ENCODE measurements at regions not wholly inside any gene's neighbourhood (a gene's known extent, or its start where the extent isn't known, plus 50 kb on each side); places are given as distances from the start of the nearest gene placed in this dataset.

DNA sequence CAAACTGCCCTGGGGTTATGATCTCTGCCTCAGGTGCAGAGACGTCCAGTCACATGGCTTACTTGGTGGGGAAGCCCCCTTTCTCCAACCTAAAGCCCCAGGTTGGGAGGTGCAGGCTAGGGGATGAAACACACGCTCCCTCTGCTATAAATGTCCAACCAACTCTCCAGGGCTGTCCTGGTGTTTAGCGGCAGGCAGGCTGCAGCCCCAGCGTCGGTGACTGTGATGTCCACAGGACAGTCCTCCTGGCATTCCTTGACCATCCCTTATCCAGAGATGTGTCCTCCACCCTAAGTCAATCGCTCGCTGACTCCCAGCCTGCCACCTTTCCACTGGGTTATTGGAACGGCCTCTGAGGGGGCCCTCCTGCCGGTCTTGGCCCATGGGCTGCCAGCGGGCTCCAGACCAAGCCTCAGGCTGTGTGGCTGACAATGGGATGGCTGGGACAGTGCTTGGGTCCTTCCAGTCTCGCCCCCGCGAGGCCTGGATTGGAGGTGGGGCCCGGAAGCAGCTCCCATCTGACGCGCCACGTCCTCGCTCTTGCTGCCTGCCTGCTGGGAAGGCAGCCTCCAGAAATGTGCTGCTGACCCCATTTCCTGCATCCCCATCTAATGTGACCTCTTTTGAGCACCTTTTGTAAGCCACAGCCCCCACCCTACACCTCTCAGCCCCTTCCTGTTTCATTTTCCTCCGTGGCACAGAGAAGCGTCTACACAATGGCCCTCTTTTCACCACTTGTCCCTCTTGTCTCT lies 60.8 kb upstream of the ADRA2C start:
- Histone ChIP-seq H3K27ac (ENCODE audit: low read depth, low read length) (no peak overlapping the region), H3K4me3 (ENCODE audit: insufficient read depth, low read length, poor library complexity, severe bottlenecking) (no peak overlapping the region), H3K27me3 (ENCODE audit: low read length) (no peaks in the 10 kb centered on the region), H4K20me1 (ENCODE audit: low read depth, low read length) (no peaks in the 10 kb centered on the region), H3K4me2 (ENCODE audit: low read depth, low read length, poor library complexity, severe bottlenecking) (no peak overlapping the region), H3K9me3 (ENCODE audit: insufficient read depth, low read length) (no peaks in the 10 kb centered on the region), H3K79me2 (ENCODE audit: insufficient read depth, low read length) (no peaks in the 10 kb centered on the region), H3K9me2 (replicated peaks; ENCODE audit: insufficient read depth, low read length) (no peaks in the 10 kb centered on the region), H2AFZ (ENCODE audit: low read depth, low read length, severe bottlenecking) (no peak overlapping the region), H3K36me3 (ENCODE audit: low read length) (no peaks in the 10 kb centered on the region), H3F3A (ENCODE audit: insufficient read depth) (no peaks in the 10 kb centered on the region), H3K9ac (ENCODE audit: low read length) (no peak overlapping the region)
- TF ChIP-seq EZH2phosphoT487 (conservative IDR thresholded peaks at IDR 0.05; ENCODE audit: low read length) = no peak
- TF ChIP-seq, protein P1, sequence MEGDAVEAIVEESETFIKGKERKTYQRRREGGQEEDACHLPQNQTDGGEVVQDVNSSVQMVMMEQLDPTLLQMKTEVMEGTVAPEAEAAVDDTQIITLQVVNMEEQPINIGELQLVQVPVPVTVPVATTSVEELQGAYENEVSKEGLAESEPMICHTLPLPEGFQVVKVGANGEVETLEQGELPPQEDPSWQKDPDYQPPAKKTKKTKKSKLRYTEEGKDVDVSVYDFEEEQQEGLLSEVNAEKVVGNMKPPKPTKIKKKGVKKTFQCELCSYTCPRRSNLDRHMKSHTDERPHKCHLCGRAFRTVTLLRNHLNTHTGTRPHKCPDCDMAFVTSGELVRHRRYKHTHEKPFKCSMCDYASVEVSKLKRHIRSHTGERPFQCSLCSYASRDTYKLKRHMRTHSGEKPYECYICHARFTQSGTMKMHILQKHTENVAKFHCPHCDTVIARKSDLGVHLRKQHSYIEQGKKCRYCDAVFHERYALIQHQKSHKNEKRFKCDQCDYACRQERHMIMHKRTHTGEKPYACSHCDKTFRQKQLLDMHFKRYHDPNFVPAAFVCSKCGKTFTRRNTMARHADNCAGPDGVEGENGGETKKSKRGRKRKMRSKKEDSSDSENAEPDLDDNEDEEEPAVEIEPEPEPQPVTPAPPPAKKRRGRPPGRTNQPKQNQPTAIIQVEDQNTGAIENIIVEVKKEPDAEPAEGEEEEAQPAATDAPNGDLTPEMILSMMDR (IDR thresholded peaks at IDR 0.05; ENCODE audit: insufficient read depth, low read length, poor library complexity, severe bottlenecking) = no peak

DNA sequence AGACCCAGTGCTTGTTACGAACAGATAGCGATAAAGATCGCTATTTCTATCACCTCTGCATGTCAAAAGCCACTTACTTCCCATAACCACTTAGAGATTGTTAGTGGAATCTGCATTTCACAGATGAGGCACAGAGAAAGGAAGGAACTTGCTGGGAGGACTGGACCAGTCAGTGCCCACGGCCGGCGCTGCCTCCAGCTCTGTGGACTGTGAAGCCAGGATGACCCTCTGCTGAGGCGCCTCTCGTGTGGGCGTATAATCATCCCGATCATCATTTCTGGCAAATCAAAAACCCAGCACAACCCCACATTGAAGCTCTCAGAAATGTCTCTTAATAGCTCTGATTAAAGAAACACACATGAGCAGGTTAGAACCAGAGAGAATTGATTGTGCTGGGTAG lies 61.5 kb upstream of the ADRA2C start:
- H4K20me1 ChIP-seq (ENCODE audit: low read depth, low read length) = no peaks in the 10 kb centered on the region

DNA sequence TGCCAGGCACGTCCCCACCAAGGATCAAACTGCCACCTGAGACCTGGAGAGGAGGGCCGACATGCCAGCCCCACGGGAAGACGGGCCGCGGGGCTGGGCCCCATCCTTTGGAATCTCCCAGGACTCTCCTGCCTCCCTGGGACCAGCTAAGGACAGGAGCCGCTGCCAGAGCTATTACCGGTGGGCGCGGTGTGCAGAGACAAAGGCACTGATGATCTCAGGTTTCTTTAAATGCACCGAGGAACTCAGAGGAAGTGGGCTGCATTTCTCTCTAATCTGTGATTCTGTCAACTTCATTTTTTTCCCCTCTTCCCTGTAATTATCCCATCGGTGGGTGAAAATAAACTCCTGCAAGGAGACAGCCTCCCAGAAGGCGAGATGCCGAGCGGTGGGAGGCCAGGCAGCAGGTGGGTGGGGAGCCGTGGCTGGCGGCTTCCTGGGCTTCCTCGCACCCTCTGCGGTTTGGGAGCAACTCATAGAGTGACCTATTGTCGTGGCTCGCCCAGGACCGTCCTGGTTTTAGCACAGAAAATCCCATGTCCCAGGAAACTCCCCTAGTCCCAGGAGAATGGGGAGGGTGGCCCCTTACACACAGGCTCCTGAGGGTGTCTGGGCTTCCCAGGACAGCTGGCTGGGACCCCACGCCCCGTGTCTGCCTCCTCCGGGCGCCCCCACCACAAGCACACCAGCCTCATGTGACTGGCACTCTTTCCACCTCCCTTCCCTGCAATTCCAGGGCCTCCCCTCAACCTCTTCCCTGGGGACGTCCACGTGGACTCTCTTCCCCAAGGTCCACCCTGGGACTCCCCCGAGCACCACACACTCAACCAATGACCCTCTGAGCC lies 62.3 kb upstream of the ADRA2C start:
- Histone ChIP-seq H4K20me1 (ENCODE audit: low read depth, low read length) (no peaks in the 10 kb centered on the region), H3F3A (ENCODE audit: insufficient read depth) (no peaks in the 10 kb centered on the region), H3K9ac (ENCODE audit: low read length) (no peak overlapping the region), H3K27ac (ENCODE audit: low read depth, low read length) (no peak overlapping the region), H3K4me2 (ENCODE audit: low read depth, low read length, poor library complexity, severe bottlenecking) (no peak overlapping the region), H3K27me3 (ENCODE audit: low read length) (no peaks in the 10 kb centered on the region), H3K4me3 (ENCODE audit: insufficient read depth, low read length, poor library complexity, severe bottlenecking) (no peak overlapping the region), H3K9me3 (ENCODE audit: insufficient read depth, low read length) (no peaks in the 10 kb centered on the region), H3K36me3 (ENCODE audit: low read length) (no peaks in the 10 kb centered on the region), H3K79me2 (ENCODE audit: insufficient read depth, low read length) (no peaks in the 10 kb centered on the region), H2AFZ (ENCODE audit: low read depth, low read length, severe bottlenecking) (no peak overlapping the region), H3K9me2 (replicated peaks; ENCODE audit: insufficient read depth, low read length) (no peaks in the 10 kb centered on the region)
- TF ChIP-seq EZH2phosphoT487 (conservative IDR thresholded peaks at IDR 0.05; ENCODE audit: low read length) = no peak
- TF ChIP-seq, protein P1 (IDR thresholded peaks at IDR 0.05; ENCODE audit: insufficient read depth, low read length, poor library complexity, severe bottlenecking) = no peak

More for the DNA sequence above, 61.5 kb upstream of the ADRA2C start:
- no peaks in the 10 kb centered on the region for H3K36me3 ChIP-seq (ENCODE audit: low read length)
- TF ChIP-seq EZH2phosphoT487 (conservative IDR thresholded peaks at IDR 0.05; ENCODE audit: low read length) = no peak
- TF ChIP-seq, protein P1 (IDR thresholded peaks at IDR 0.05; ENCODE audit: insufficient read depth, low read length, poor library complexity, severe bottlenecking) = no peak
- H3F3A ChIP-seq (ENCODE audit: insufficient read depth) = no peaks in the 10 kb centered on the region
- no peaks in the 10 kb centered on the region for H3K9me3 ChIP-seq (ENCODE audit: insufficient read depth, low read length)
- no peak overlapping the region for H3K27ac ChIP-seq (ENCODE audit: low read depth, low read length)
- H3K9ac ChIP-seq (ENCODE audit: low read length) = no peak overlapping the region
- no peaks in the 10 kb centered on the region for H3K27me3 ChIP-seq (ENCODE audit: low read length)
- H2AFZ ChIP-seq (ENCODE audit: low read depth, low read length, severe bottlenecking) = no peak overlapping the region
- H3K4me3 ChIP-seq (ENCODE audit: insufficient read depth, low read length, poor library complexity, severe bottlenecking) = no peak overlapping the region
- H3K4me2 ChIP-seq (ENCODE audit: low read depth, low read length, poor library complexity, severe bottlenecking) = no peak overlapping the region
- no peaks in the 10 kb centered on the region for H3K9me2 ChIP-seq (replicated peaks; ENCODE audit: insufficient read depth, low read length)
- H3K79me2 ChIP-seq (ENCODE audit: insufficient read depth, low read length) = no peaks in the 10 kb centered on the region

Data from SU-DHL-6 (cell line).